ENCODE measurements at regions not wholly inside any gene's neighbourhood (a gene's known extent, or its start where the extent isn't known, plus 50 kb on each side); places are given as distances from the start of the nearest gene placed in this dataset.
"Not testable (repeated sequence)": the region's sequence is repeated elsewhere in the genome, so short reads cannot be mapped to it uniquely, and the experiment has no call there.

DNA sequence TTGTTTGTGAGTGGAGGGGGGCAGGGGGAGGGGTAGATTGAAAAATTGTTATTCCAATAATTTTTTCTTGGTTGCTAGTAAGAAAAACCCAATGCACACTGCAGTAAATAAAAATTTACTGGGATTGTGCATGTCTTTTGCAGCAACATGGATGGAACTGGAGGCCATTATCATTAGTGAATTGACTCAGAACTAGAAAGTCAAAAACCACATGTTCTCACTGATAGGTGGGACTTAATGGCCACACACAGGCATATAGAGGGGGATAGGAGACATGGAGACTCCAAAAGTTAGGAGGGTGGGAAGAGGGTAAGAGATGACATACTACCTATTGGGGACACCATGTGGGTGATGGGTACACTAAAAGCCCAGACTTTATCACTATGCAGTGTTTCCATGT is 67.2 kb downstream of the BUB3 start:
- DNase-seq, result no peak
- Mint-ChIP-seq H3K4me3 (no peak overlapping the region), H3K27me3 (ENCODE audit: low read depth) (no peaks in the 10 kb centered on the region), H3K36me3 (ENCODE audit: insufficient read depth) (peaks cover 18% of the 10 kb centered on the region), H3K9me3 (peaks cover under 1% of the 10 kb centered on the region), H3K4me1 (ENCODE audit: low read depth) (no peaks in the 10 kb centered on the region)
- ATAC-seq, result no peak

DNA sequence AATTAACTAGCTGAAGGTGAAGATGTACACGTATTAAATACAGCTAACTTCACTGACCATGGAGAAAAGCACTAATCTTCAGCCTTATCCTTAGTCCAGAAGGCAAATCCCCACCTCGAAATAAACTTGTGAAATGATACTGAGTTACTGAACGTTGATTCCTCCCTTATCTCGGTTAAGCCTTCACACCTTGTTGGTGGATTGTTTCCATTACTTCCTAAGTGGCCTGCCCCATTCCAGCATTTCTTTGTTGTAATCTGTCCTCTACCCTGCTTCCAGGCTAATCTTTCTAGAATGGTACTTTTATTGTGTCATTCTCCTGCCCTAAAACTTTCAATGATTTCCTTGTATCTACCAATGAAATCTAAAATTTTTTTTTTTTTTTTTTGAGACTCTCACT is 68.6 kb downstream of the BUB3 start:
- H3K9me3 Mint-ChIP-seq, result no peaks in the 10 kb centered on the region
- H3K4me3 Mint-ChIP-seq, result no peak overlapping the region
- peaks cover 18% of the 10 kb centered on the region for H3K36me3 Mint-ChIP-seq (ENCODE audit: insufficient read depth)
- no peak for DNase-seq
- no peak for ATAC-seq
- no peaks in the 10 kb centered on the region for H3K27me3 Mint-ChIP-seq (ENCODE audit: low read depth)
- H3K4me1 Mint-ChIP-seq (ENCODE audit: low read depth), result no peaks in the 10 kb centered on the region

DNA sequence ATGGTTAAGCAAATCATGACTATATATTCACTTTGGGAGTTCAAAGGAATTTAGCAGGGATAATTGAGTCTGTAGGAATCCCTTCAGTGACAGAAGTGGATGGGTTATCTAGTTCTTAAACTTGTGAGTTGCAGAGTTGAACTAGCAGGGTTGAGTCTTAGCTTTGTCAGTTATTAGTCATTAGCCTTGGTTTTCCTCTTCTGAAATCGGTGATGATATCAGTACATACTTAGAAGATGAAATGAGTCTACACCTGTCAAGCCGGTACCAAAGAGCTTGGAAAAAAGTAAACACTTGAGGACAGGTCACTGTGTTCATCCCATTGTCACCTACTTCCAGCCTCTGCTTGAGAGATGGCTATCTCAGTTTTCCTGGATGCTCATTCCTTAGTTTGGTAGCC is 73.5 kb downstream of the BUB3 start:
- no peak for ATAC-seq
- H3K4me3 Mint-ChIP-seq, result no peak overlapping the region
- no peaks in the 10 kb centered on the region for H3K27me3 Mint-ChIP-seq (ENCODE audit: low read depth)
- peaks cover 13% of the 10 kb centered on the region for H3K9me3 Mint-ChIP-seq
- DNase-seq, result no peak
- peaks cover 34% of the 10 kb centered on the region for H3K36me3 Mint-ChIP-seq (ENCODE audit: insufficient read depth)
- H3K4me1 Mint-ChIP-seq (ENCODE audit: low read depth), result no peaks in the 10 kb centered on the region

DNA sequence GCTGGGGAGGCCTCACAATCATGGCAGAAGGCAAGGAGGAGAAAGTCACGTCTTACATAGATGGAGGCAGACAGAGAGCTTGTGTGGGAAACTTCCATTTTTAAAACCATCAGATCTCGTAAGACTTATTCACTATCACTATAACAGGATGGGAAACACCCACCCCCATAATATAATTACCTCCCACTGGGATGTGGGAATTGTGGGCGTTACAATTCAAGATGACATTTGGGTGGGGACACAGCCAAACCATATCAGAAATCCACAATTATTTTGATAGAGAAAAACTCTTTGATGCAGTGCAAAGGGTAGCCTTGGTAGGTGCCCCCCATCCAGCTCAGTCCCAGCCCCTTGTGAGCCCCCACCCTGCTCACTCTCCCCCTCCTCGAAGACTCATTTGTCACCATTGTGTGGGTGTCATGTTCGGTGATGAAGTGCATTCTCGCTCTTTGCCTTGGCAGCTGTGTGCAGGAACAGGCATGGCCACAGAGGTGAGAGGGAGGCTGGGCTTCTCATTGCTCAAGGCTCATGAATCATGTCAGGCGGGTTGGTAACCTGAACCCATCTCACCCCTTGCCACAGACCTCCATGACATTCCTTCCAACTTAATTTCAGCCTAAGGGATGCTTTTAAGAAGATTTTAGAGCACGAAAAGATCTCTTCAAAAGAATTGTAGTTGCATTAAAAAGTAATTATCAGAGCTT is 75.9 kb downstream of the BUB3 start:
- ATAC-seq, result no peak
- no peak for DNase-seq
- Mint-ChIP-seq H3K4me3 (no peak overlapping the region), H3K4me1 (ENCODE audit: low read depth) (no peaks in the 10 kb centered on the region), H3K9me3 (peaks cover 21% of the 10 kb centered on the region), H3K27me3 (ENCODE audit: low read depth) (no peaks in the 10 kb centered on the region), H3K36me3 (ENCODE audit: insufficient read depth) (peaks cover 35% of the 10 kb centered on the region)

DNA sequence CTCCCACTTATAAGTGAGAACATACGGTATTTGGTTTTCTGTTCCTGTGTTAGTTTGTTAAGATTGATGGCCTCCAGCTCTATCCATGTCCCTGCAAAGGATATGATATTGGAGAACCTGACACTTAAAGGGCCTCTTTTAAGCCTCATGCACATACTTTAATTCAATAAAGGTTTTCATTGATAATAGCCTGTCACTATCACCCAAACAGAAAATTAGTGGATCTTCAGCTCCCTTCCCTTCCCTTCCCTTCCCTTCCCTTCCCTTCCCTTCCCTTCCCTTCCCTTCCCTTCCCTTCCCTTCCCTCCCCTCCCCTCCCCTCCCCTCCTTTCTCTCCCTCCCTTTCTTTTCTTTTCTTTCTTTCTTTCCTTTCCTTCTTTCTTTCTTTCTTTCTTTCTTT is 78.7 kb downstream of the BUB3 start:
- H3K36me3 Mint-ChIP-seq (ENCODE audit: insufficient read depth), result peaks cover 42% of the 10 kb centered on the region
- H3K27me3 Mint-ChIP-seq (ENCODE audit: low read depth), result not testable (repeated sequence)

DNA sequence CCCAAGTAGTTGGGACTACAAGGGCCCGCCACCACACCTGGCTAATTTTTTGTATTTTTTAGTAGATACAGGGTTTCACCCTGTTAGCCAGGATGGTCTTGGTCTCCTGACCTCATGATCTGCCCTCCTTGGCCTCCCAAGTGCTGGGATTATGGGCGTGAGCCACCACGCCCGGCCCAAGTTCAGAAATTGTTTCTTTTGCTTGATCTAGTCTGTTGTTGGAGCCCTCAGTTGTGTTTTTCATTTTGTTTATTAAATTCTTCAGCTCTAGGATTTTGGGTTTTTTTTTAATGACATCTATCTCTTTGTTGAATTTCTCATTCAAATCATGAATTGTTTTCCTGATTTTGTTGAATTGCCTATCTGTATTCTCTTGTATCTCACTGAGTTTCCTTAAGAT is 80.8 kb downstream of the BUB3 start:
- H3K4me1 Mint-ChIP-seq (ENCODE audit: low read depth); H3K27me3 Mint-ChIP-seq (ENCODE audit: low read depth); ATAC-seq; H3K4me3 Mint-ChIP-seq; DNase-seq: not testable (repeated sequence)
- H3K9me3 Mint-ChIP-seq, result peaks cover 23% of the 10 kb centered on the region
- peaks cover 31% of the 10 kb centered on the region for H3K36me3 Mint-ChIP-seq (ENCODE audit: insufficient read depth)

More for the DNA sequence above, 78.7 kb downstream of the BUB3 start:
- not testable (repeated sequence) for H3K4me1 Mint-ChIP-seq (ENCODE audit: low read depth); H3K4me3 Mint-ChIP-seq; ATAC-seq; DNase-seq
- peaks cover 27% of the 10 kb centered on the region for H3K9me3 Mint-ChIP-seq

DNA sequence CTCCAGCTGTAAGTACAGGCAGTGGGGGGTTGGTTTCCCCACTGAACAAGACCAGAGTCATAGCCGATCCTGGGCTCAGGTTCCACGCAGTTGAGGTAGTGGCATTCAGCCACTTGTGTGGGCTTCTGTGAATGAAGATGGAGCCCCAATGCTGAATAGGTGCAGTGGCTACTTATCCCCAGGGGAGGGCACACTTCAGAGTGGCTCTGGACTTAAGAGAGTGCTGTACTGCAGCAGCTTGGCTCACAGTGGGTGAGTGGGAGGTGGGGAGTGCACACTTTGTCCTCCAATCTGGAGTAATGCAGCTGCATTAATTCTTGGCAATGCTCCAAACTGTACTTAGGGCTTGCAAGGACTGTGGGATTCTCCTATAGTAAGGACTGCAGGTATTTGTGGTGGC is 81.9 kb downstream of the BUB3 start:
- ATAC-seq, result no peak
- H3K27me3 Mint-ChIP-seq (ENCODE audit: low read depth), result no peaks in the 10 kb centered on the region
- peaks cover 12% of the 10 kb centered on the region for H3K4me1 Mint-ChIP-seq (ENCODE audit: low read depth)
- peaks cover 17% of the 10 kb centered on the region for H3K9me3 Mint-ChIP-seq
- H3K4me3 Mint-ChIP-seq, result no peak overlapping the region
- peaks cover 24% of the 10 kb centered on the region for H3K36me3 Mint-ChIP-seq (ENCODE audit: insufficient read depth)
- no peak for DNase-seq

DNA sequence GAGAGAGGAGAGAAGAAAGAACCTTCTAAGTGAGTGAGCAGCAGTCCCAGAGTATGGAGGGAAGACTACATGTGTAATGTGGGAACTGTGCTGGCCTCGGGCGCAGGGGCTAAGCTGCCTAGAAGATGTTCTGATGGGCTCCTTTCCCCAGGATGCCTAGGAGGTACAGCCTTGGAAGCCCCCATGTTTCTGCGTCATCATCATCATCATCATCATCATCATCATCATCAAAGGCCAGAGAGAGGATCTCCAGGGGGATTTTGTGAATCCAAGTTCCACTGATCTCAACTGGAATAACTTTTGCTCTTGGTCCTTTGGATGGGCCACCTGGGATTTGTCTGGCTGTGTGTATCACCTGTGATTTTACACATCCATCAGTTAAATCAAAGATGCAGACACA is 86.0 kb downstream of the BUB3 start:
- no peak for DNase-seq
- no peak for ATAC-seq
- peaks cover 4% of the 10 kb centered on the region for H3K9me3 Mint-ChIP-seq
- peaks cover 10% of the 10 kb centered on the region for H3K36me3 Mint-ChIP-seq (ENCODE audit: insufficient read depth)
- no peaks in the 10 kb centered on the region for H3K27me3 Mint-ChIP-seq (ENCODE audit: low read depth)
- peaks cover 32% of the 10 kb centered on the region for H3K4me1 Mint-ChIP-seq (ENCODE audit: low read depth)
- no peak overlapping the region for H3K4me3 Mint-ChIP-seq

DNA sequence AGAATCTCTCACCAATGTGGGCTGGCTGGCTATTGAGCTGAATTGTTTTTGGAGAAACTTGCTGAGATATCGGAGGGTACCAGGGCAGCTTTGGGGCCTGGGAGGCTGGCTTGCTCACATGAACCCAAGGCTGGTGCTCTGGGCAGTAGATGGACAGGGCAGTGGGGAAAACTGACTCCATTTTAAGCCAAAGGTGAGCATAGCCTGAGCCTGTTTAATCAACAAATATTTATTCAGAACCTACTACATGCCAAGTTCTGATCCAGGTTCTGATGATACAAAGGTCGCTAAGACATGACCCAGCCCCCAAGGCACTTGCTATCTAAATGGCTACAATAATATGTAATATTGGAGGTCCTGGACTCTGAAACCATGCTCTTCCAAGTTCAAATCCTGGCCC is 86.6 kb downstream of the BUB3 start:
- no peak for DNase-seq
- no peaks in the 10 kb centered on the region for H3K9me3 Mint-ChIP-seq
- no peak overlapping the region for H3K4me3 Mint-ChIP-seq
- ATAC-seq, result no peak
- no peaks in the 10 kb centered on the region for H3K27me3 Mint-ChIP-seq (ENCODE audit: low read depth)
- H3K36me3 Mint-ChIP-seq (ENCODE audit: insufficient read depth), result peaks cover 6% of the 10 kb centered on the region
- peaks cover 32% of the 10 kb centered on the region for H3K4me1 Mint-ChIP-seq (ENCODE audit: low read depth)

DNA sequence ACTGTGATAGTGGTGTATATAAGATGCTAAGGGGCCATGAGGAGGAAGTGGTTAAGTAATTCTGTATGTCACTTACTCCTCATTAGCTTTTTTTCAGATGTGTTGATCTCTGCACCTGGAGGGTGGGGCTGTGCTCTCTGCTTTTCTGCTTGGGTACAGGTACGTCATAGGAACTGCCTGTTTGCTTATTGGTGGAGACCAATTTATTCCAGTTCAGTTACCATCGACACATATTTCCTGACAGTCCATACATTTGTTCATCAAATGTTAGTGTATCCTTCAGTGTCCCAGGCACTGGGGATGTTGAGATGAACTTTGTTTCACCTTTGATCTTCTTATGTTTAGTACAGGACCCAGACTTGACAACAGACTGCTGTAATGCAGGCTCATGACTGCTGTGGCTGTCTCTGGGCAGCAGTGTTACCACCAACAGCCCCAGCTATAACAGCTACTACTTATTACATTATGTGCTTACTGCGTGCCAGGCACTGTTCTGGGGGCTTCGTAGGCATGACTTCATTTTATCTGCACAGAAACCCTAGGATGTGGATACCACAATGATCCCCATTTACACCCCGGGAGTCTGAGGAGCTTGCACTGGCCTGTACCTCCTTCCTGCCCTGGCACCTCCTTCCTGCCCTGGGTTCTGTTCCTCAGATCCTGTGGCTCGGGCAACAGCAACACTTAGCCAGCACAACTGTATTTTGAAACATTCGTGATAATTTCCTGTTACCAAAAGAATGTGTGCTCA is 87.4 kb downstream of the BUB3 start:
- peak overlapping the region; percentile 14 for H3K4me3 Mint-ChIP-seq
- H3K9me3 Mint-ChIP-seq, result no peaks in the 10 kb centered on the region
- ATAC-seq (peak; percentile 74 to 81), DNase-seq (peak; percentile 11)
- H3K27me3 Mint-ChIP-seq (ENCODE audit: low read depth), result no peaks in the 10 kb centered on the region
- peaks cover 6% of the 10 kb centered on the region for H3K36me3 Mint-ChIP-seq (ENCODE audit: insufficient read depth)
- peaks cover 32% of the 10 kb centered on the region for H3K4me1 Mint-ChIP-seq (ENCODE audit: low read depth)

DNA sequence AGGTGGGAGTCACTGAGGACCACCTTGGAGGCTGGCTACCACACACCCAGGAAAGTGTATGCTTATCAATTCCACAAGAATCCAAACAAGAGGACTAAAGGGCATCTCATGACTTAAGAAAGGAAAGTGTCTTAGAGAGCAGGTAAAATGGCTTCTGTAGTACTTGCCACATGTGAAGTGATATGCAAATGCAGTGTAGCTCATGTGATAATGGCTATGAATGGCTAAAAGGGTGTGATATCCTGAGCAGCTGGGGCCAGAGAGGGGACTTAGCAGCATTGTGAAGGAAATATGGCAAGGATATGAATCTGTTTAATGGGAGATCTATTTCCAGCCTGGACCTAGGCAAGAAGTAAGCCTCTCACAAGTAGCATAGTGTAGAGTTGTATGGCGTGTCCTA is 90.5 kb downstream of the BUB3 start:
- H3K4me3 Mint-ChIP-seq, result no peak overlapping the region
- no peaks in the 10 kb centered on the region for H3K27me3 Mint-ChIP-seq (ENCODE audit: low read depth)
- no peaks in the 10 kb centered on the region for H3K36me3 Mint-ChIP-seq (ENCODE audit: insufficient read depth)
- DNase-seq, result no peak
- ATAC-seq, result no peak
- H3K4me1 Mint-ChIP-seq (ENCODE audit: low read depth), result peaks cover 32% of the 10 kb centered on the region
- no peaks in the 10 kb centered on the region for H3K9me3 Mint-ChIP-seq

DNA sequence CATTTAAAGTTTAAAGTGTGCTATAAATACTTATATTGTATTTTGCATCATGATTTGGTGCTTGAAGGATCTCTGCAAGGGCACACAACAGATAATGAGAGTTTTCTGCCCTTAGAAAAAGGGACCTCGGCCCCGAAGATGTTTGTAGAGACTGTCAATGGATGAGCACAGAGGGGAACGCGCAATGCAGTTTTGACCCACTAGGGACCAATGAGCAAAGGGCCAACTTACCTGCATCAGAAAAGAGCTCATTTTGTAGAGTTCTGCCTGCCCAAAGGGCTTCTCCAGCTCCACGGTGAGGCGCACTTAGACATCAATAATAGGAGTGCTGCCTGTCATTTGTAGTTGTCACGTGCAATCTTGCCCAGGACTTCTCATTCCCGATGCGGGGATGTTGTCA is 91.1 kb downstream of the BUB3 start:
- no peaks in the 10 kb centered on the region for H3K27me3 Mint-ChIP-seq (ENCODE audit: low read depth)
- no peak for ATAC-seq
- H3K4me3 Mint-ChIP-seq, result no peak overlapping the region
- H3K9me3 Mint-ChIP-seq, result no peaks in the 10 kb centered on the region
- no peaks in the 10 kb centered on the region for H3K36me3 Mint-ChIP-seq (ENCODE audit: insufficient read depth)
- peaks cover 28% of the 10 kb centered on the region for H3K4me1 Mint-ChIP-seq (ENCODE audit: low read depth)
- no peak for DNase-seq

DNA sequence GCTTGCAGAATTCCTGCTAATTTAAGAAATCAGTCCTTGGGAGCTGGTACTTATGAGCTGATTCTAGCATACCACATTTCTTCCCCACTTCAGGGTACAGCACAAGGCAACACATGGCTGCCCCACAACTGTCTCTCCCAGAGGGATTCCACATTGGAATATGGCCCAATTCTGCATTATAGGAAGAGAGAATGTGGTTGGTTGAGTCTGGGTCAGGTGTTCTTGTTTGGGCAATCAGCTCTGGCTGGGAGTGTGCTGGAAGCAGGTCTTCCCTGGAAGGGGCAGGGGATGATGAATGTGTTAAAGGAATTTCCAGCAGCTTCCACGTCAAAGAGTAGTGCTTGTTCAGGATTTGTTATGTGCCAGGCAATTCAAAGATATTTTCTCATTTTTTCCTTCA is 95.7 kb downstream of the BUB3 start:
- H3K9me3 Mint-ChIP-seq, result no peaks in the 10 kb centered on the region
- ATAC-seq (no peak), DNase-seq (no peak)
- no peaks in the 10 kb centered on the region for H3K4me1 Mint-ChIP-seq (ENCODE audit: low read depth)
- no peaks in the 10 kb centered on the region for H3K27me3 Mint-ChIP-seq (ENCODE audit: low read depth)
- no peak overlapping the region for H3K4me3 Mint-ChIP-seq
- H3K36me3 Mint-ChIP-seq (ENCODE audit: insufficient read depth), result no peaks in the 10 kb centered on the region

DNA sequence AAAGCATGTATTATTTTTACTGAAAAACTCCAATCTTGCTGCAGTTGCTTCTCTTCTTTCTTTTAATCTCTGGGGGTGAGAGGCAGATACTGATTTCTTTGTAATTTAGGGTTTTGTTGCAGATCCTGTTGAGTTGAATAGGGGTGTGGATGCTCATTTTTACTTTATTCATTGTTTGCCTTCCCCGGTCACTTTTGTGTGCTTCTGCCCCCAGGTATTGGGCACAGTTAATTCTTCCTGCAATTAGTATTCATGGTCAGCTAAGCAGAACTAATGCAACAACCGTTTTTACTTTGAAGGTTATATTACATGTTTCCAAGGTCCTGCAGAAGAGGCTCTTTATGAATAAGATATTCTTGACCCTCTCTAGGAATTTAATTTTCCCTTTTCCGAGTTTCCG is 96.4 kb downstream of the BUB3 start:
- H3K9me3 Mint-ChIP-seq, result no peaks in the 10 kb centered on the region
- DNase-seq, result no peak
- no peaks in the 10 kb centered on the region for H3K36me3 Mint-ChIP-seq (ENCODE audit: insufficient read depth)
- no peak overlapping the region for H3K4me3 Mint-ChIP-seq
- H3K4me1 Mint-ChIP-seq (ENCODE audit: low read depth), result no peaks in the 10 kb centered on the region
- H3K27me3 Mint-ChIP-seq (ENCODE audit: low read depth), result no peaks in the 10 kb centered on the region
- no peak for ATAC-seq

DNA sequence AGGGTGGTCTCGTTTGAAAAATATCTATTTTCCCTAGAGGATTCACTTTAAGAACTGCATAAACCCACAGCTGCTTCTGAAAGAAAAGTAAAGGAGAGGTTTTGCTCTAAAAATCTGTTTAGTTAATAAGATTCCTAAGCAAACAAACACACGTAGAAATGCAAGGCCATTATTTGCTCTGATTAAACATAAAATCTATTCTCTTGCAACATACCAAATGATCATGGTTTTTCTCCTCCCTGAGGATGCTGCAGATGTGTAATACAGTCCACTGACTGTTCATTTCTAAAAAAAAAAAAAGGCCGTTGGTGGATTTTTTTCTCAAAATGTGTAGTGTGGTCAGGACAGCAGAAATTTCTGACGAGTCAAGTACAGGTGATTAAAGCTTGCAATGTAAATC is 98.6 kb downstream of the BUB3 start:
- Mint-ChIP-seq H3K9me3 (no peaks in the 10 kb centered on the region), H3K27me3 (ENCODE audit: low read depth) (no peaks in the 10 kb centered on the region), H3K4me1 (ENCODE audit: low read depth) (no peaks in the 10 kb centered on the region), H3K4me3 (no peak overlapping the region), H3K36me3 (ENCODE audit: insufficient read depth) (no peaks in the 10 kb centered on the region)
- ATAC-seq (no peak), DNase-seq (no peak)

All from activated T-cell treated with anti-CD3 and anti-CD28 coated beads, Interleukin-2, amount 50 U/mL, for 4 hours (primary cell).